PC-3 (cell line): ENCODE measurements at regions not wholly inside any gene's neighbourhood (a gene's known extent, or its start where the extent isn't known, plus 50 kb on each side); places are given as distances from the start of the nearest gene placed in this dataset.

Source experiments
- ATAC-seq: fragments of 200-7000 bp; cut with Tn5 transposase; 2 replicates; pipeline ENCODE4 v1.9.1; 2020; ENCODE audit warnings: mild to moderate bottlenecking, moderate library complexity
- BruUV-seq: library from RNA; stranded (reverse); fragments of 400-500 nt; replicated peaks from 2 replicates; lab custom pipeline; 2021; lab: Mats Ljungman, UMichigan
- CTCF ChIA-PET: fragments of 300-600 bp; sonication (Branson Sonifier 250); formaldehyde crosslinking; loops from one replicate; lab custom pipeline; 2022; ENCODE audit warnings: antibody characterized with exemption; lab: Charles Lee
- POLR2A ChIA-PET: fragments of 300-600 bp; sonication (Branson Sonifier 250); formaldehyde crosslinking; loops from one replicate; lab custom pipeline; 2022; ENCODE audit warnings: antibody characterized with exemption; ENCODE audit not compliant: unreplicated experiment; lab: Charles Lee
- DNase-seq: peaks from one replicate; pipeline ENCODE4 v3.0.0-alpha.2; 2015
- H2AFZ ChIP-seq: fragments of 300-600 bp; sonication (generic); 2 replicates; pipeline ENCODE4 v1.6.0; 2016; ENCODE audit warnings: antibody characterized with exemption, low read length
- H3F3A ChIP-seq: fragments of 300-600 bp; sonication (generic); one replicate; pipeline ENCODE4 v1.6.0; 2017; ENCODE audit warnings: antibody characterized with exemption, low read length, control low read depth, mild to moderate bottlenecking; ENCODE audit not compliant: unreplicated experiment
- H3K27ac ChIP-seq: fragments of 300-600 bp; sonication (generic); 2 replicates; pipeline ENCODE4 v1.5.1; 2016; ENCODE audit warnings: mild to moderate bottlenecking, low read length
- H3K27me3 ChIP-seq: fragments of 300-600 bp; sonication (generic); 2 replicates; pipeline ENCODE4 v1.6.1; 2016; ENCODE audit warnings: low read length, mixed read lengths
- H3K36me3 ChIP-seq: fragments of 300-600 bp; sonication (generic); 2 replicates; pipeline ENCODE4 v1.6.1; 2016; ENCODE audit warnings: low read depth, mixed run types, low read length, mixed read lengths
- H3K4me1 ChIP-seq: fragments of 300-600 bp; sonication (generic); 2 replicates; pipeline ENCODE4 v1.5.1; 2016; ENCODE audit warnings: low read length; ENCODE audit not compliant: insufficient read depth
- H3K4me2 ChIP-seq: fragments of 300-600 bp; sonication (generic); 2 replicates; pipeline ENCODE4 v1.6.0; 2016; ENCODE audit warnings: low read length
- H3K4me3 ChIP-seq: fragments of 300-600 bp; sonication (generic); 2 replicates; pipeline ENCODE4 v1.5.1; 2016; ENCODE audit warnings: mild to moderate bottlenecking, low read length, mixed read lengths
- H3K79me2 ChIP-seq: fragments of 300-600 bp; sonication (generic); 2 replicates; pipeline ENCODE4 v1.6.1; 2017; ENCODE audit warnings: low read length, mixed read lengths
- H3K9ac ChIP-seq: fragments of 300-600 bp; sonication (generic); 2 replicates; pipeline ENCODE4 v1.6.0; 2016; ENCODE audit warnings: mild to moderate bottlenecking, low read length
- H3K9me2 ChIP-seq: fragments of 300-600 bp; sonication (generic); replicated peaks from 2 replicates; pipeline ENCODE4 v1.6.1; 2016; ENCODE audit warnings: mixed run types, low read length, mixed read lengths
- H3K9me3 ChIP-seq: fragments of 300-600 bp; sonication (generic); 2 replicates; pipeline ENCODE4 v1.6.1; 2016; ENCODE audit warnings: low read length, mixed read lengths
- H4K20me1 ChIP-seq: fragments of 300-600 bp; sonication (generic); 2 replicates; pipeline ENCODE4 v1.6.1; 2016; ENCODE audit warnings: low read length, mixed read lengths
- EZH2 ChIP-seq: fragments of 300-600 bp; sonication (generic); IDR thresholded peaks from one replicate; pipeline ENCODE4 v1.6.1; 2017; ENCODE audit warnings: antibody characterized with exemption, mild to moderate bottlenecking, low read length; ENCODE audit not compliant: unreplicated experiment
- EZH2phosphoT487 ChIP-seq: fragments of 300-600 bp; sonication (generic); IDR thresholded peaks from 2 replicates; pipeline ENCODE4 v1.6.1; 2018; ENCODE audit warnings: mild to moderate bottlenecking, antibody characterized with exemption, low read length, borderline replicate concordance
- intact Hi-C: fragments of 100-400 bp; cut with micrococcal nuclease; formaldehyde crosslinking; loops from 2 replicates; pipeline ENCODE4 v1.9.0; 2023
- TF ChIP-seq, protein P1 (sequence below): fragments of 300-600 bp; sonication (generic); conservative IDR thresholded peaks from 2 replicates; pipeline ENCODE4 v1.5.1; 2017; ENCODE audit warnings: antibody characterized with exemption, low read depth, mild to moderate bottlenecking, low read length

DNA sequence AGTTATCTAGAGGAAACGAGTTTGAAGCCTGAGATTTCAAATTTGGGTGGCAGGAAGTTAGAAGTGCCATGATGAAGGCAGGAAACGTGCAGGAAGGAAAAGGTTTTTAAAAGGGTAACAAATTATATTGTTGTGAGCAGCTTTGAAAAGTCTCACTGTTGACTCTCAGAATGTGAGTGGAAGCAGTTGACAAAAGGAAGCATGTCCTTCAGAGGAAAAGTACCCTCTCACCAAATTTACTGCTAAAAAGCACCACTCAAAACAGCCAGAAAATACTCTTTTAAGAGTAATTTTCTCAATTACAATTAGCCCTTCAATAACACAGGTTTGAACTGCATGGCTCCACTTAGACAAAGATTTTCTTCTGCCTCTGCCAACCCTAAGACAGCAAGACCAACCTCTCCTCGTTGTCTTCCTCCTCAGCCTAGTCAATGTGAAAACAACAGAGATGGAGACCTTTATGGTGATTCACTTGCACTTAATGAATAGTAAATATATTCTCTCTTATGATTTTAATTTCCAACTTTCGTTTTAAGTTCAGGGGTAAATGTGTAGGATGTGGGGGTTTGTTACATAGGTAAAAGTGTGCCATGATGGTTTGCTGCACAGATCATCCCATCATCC lies 117.1 kb upstream of the LIPC start:
- H3K9me3 ChIP-seq, result no peaks in the 10 kb centered on the region
- no peak overlapping the region for H3K9ac ChIP-seq
- intact Hi-C loops, result no loop called here
- CTCF ChIA-PET, result no interaction called here
- no peaks in the 10 kb centered on the region for H3K79me2 ChIP-seq
- no peak for ATAC-seq
- H3K4me1 ChIP-seq, result no peaks in the 10 kb centered on the region
- H3K27me3 ChIP-seq, result no peaks in the 10 kb centered on the region
- BruUV-seq, result no TSS peak
- H4K20me1 ChIP-seq, result no peaks in the 10 kb centered on the region
- TF ChIP-seq EZH2phosphoT487 (no peak), EZH2 (no peak)
- TF ChIP-seq, protein P1, sequence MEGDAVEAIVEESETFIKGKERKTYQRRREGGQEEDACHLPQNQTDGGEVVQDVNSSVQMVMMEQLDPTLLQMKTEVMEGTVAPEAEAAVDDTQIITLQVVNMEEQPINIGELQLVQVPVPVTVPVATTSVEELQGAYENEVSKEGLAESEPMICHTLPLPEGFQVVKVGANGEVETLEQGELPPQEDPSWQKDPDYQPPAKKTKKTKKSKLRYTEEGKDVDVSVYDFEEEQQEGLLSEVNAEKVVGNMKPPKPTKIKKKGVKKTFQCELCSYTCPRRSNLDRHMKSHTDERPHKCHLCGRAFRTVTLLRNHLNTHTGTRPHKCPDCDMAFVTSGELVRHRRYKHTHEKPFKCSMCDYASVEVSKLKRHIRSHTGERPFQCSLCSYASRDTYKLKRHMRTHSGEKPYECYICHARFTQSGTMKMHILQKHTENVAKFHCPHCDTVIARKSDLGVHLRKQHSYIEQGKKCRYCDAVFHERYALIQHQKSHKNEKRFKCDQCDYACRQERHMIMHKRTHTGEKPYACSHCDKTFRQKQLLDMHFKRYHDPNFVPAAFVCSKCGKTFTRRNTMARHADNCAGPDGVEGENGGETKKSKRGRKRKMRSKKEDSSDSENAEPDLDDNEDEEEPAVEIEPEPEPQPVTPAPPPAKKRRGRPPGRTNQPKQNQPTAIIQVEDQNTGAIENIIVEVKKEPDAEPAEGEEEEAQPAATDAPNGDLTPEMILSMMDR, result no peak
- no peaks in the 10 kb centered on the region for H3F3A ChIP-seq
- H3K36me3 ChIP-seq, result no peaks in the 10 kb centered on the region
- no peak for DNase-seq
- POLR2A ChIA-PET, result no interaction called here
- H2AFZ ChIP-seq, result no peak overlapping the region
- H3K27ac ChIP-seq, result no peak overlapping the region
- no peaks in the 10 kb centered on the region for H3K9me2 ChIP-seq
- no peak overlapping the region for H3K4me3 ChIP-seq
- H3K4me2 ChIP-seq, result no peak overlapping the region

GRCh38 chr15:58318517-58318916 lies 113.3 kb upstream of the LIPC start:
- TF ChIP-seq, protein P1, result no peak
- TF ChIP-seq EZH2 (no peak), EZH2phosphoT487 (no peak)
- CTCF ChIA-PET, result no interaction called here
- no TSS peak for BruUV-seq

GRCh38 chr15:58321034-58321433 lies 110.8 kb upstream of the LIPC start:
- Histone ChIP-seq H3K4me1 (no peaks in the 10 kb centered on the region), H3K27ac (no peak overlapping the region), H3K79me2 (no peaks in the 10 kb centered on the region), H2AFZ (no peak overlapping the region), H3F3A (no peaks in the 10 kb centered on the region), H3K36me3 (no peaks in the 10 kb centered on the region), H4K20me1 (no peaks in the 10 kb centered on the region), H3K4me3 (no peak overlapping the region), H3K9me2 (no peaks in the 10 kb centered on the region), H3K4me2 (no peak overlapping the region), H3K9me3 (no peaks in the 10 kb centered on the region), H3K9ac (no peak overlapping the region), H3K27me3 (no peaks in the 10 kb centered on the region)
- intact Hi-C loops, result no loop called here
- ChIA-PET POLR2A (no interaction called here), CTCF (no interaction called here)
- DNase-seq (no peak), ATAC-seq (no peak)
- BruUV-seq, result no TSS peak
- TF ChIP-seq, protein P1, result no peak
- no peak for TF ChIP-seq EZH2phosphoT487
- TF ChIP-seq EZH2, result no peak

More at GRCh38 chr15:58318517-58318916, 113.3 kb upstream of the LIPC start:
- POLR2A ChIA-PET, result no interaction called here
- no peaks in the 10 kb centered on the region for H3K79me2 ChIP-seq
- H3K9me3 ChIP-seq, result no peaks in the 10 kb centered on the region
- no peak overlapping the region for H3K4me3 ChIP-seq
- no peak overlapping the region for H3K27ac ChIP-seq
- H3K9ac ChIP-seq, result no peak overlapping the region
- ATAC-seq, result no peak
- DNase-seq, result no peak
- intact Hi-C loops, result no loop called here
- H3K36me3 ChIP-seq, result no peaks in the 10 kb centered on the region
- no peaks in the 10 kb centered on the region for H3K27me3 ChIP-seq
- H2AFZ ChIP-seq, result no peak overlapping the region
- H4K20me1 ChIP-seq, result no peaks in the 10 kb centered on the region
- H3F3A ChIP-seq, result no peaks in the 10 kb centered on the region
- no peak overlapping the region for H3K4me2 ChIP-seq
- H3K9me2 ChIP-seq, result no peaks in the 10 kb centered on the region
- H3K4me1 ChIP-seq, result no peaks in the 10 kb centered on the region
